NAMALWA (cell line): ENCODE measurements at regions not wholly inside any gene's neighbourhood (a gene's known extent, or its start where the extent isn't known, plus 50 kb on each side); places are given as distances from the start of the nearest gene placed in this dataset.
A peak's percentile ranks its signal among the peaks of the same experiment; 100 is the strongest.
"Not testable (repeated sequence)": the region's sequence is repeated elsewhere in the genome, so short reads cannot be mapped to it uniquely, and the experiment has no call there.

Source experiments
- DNase-seq: peaks from one replicate; pipeline ENCODE4 v3.0.0-alpha.2; 2015; ENCODE audit warnings: low spot score

- not testable (repeated sequence) for DNase-seq
These were observed 115.7 kb upstream of the AKAP13 start for GRCh38 chr15:85264614-85265190.

- DNase-seq: not testable (repeated sequence)
These were observed 113.1 kb upstream of the AKAP13 start for GRCh38 chr15:85267158-85267857.

GRCh38 chr15:85274315-85275050 lies 105.9 kb upstream of the AKAP13 start:
- DNase-seq: no peak

GRCh38 chr15:85276508-85276907 lies 103.9 kb upstream of the AKAP13 start:
- DNase-seq: no peak

- DNase-seq: no peak
These were observed 103.5 kb upstream of the AKAP13 start for GRCh38 chr15:85276921-85277320.

GRCh38 chr15:85277847-85278370 lies 102.5 kb upstream of the AKAP13 start:
- no peak for DNase-seq

GRCh38 chr15:85280203-85280602 lies 100.2 kb upstream of the AKAP13 start:
- DNase-seq: no peak

GRCh38 chr15:85281293-85281882 lies 99.0 kb upstream of the AKAP13 start:
- no peak for DNase-seq

GRCh38 chr15:85282504-85283115 lies 97.8 kb upstream of the AKAP13 start:
- no peak for DNase-seq

GRCh38 chr15:85283815-85284214 lies 96.6 kb upstream of the AKAP13 start:
- peak; percentile 63 for DNase-seq

GRCh38 chr15:85284497-85284896 lies 95.9 kb upstream of the AKAP13 start:
- DNase-seq: peak; percentile 63

GRCh38 chr15:85289677-85290365 lies 90.6 kb upstream of the AKAP13 start:
- DNase-seq: peak; percentile 61

- DNase-seq: not testable (repeated sequence)
These were observed 87.8 kb upstream of the AKAP13 start for GRCh38 chr15:85292583-85292982.

- peak; percentile 94 for DNase-seq
These were observed 83.6 kb upstream of the AKAP13 start for GRCh38 chr15:85296615-85297402.

GRCh38 chr15:85297537-85297936 lies 82.9 kb upstream of the AKAP13 start:
- no peak for DNase-seq

- DNase-seq: no peak
These were observed 82.0 kb upstream of the AKAP13 start for GRCh38 chr15:85298366-85298765.

- no peak for DNase-seq
These were observed 81.5 kb upstream of the AKAP13 start for GRCh38 chr15:85298941-85299340.

GRCh38 chr15:85302271-85302670 lies 78.1 kb upstream of the AKAP13 start:
- DNase-seq: no peak

GRCh38 chr15:85305050-85305449 lies 75.4 kb upstream of the AKAP13 start:
- no peak for DNase-seq

GRCh38 chr15:85306946-85307686 lies 73.3 kb upstream of the AKAP13 start:
- DNase-seq: no peak
